ENCODE measurements at regions not wholly inside any gene's neighbourhood (a gene's known extent, or its start where the extent isn't known, plus 50 kb on each side); places are given as distances from the start of the nearest gene placed in this dataset.

DNA sequence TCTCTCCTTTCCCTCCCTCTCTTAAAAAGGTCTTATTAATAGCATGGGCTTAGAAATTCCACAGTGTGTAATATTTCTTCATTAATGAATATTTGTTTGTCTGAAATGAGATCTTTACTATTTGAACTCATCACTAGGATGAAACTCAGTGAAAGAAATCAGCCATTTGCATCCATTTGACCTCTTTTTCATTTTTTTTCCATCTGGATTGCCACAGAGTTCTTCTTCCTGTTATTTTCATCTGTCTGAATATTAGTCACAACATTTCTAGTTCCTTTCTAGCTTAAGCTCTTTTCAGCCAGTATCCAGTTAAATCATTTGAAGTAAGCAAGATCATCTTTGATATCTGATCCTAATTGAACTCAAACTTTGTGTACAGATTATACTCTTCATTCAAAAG is 69.2 kb upstream of the PLS3 start:
- DNase-seq (ENCODE audit: low read depth) = no peak

DNA sequence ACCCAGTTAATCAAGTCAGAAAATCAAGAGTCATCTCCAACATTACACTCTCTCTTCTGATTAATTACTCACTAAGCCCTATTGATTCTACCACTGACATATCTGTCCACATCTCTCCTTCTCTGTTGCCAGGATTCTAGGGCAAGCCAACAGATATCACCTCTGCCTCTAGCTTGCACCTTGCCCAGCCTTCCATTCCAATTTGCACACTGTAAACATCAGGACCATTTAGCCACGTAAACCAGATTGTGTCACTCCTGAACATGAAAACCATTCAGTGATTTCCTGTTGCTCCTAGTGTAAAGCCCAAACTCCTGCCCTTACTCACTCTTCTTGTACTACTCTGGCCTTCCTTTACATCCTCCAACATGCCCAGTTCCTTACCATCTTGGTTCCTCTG is 68.0 kb upstream of the PLS3 start:
- no peak for DNase-seq (ENCODE audit: low read depth)

DNA sequence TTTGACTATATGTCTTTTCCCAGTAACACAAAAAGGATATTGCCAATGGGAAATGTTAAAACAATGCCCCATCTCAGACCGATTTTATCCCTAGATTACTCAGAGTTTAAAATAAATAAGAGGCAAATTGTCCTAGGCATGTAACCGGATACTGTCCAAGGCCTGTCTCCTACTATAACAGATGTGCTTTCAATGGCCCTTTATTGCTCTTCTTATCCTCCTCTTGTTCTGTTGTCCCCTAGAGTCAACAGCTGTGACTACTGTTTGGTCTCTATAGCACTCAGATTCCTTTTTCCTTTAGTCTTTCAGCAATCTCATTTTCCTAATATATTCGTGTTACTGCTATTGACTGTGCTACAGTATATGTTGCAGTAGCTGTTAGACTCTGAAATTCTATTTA is 66.8 kb upstream of the PLS3 start:
- DNase-seq (ENCODE audit: low read depth) = no peak

DNA sequence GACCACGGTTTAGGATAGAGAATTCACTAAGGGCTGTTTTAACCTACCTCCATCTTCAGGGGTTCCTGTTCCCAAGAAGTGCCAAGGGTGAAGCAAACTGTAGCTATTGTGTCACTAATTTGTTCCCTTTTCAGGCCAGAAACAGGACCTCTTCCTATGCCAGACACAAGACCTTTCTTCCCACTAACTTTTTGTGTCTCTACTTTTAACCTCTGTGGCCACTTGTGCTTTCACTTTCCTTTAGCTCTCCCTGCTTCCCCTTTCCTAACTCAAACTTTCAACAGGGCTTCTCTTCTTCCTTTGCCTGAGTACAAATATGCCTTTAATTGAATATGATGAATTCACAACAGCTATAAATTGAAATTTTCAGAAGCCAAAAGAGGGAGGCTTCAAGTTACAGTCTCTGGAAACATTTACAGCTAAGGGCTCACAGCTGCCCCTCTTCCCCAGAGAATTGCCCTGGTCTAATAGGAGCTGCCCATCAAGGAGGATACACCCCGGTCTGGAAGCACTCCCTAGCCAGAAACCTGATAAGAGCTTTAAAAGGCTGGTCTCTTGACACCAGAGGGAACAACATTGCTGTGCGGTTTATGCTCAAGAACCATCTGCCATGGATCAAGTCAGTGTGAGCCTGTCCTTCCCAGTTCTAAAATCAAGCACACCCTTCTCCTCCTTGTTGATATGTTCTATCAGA is 61.7 kb upstream of the PLS3 start:
- DNase-seq (ENCODE audit: low read depth) = no peak

DNA sequence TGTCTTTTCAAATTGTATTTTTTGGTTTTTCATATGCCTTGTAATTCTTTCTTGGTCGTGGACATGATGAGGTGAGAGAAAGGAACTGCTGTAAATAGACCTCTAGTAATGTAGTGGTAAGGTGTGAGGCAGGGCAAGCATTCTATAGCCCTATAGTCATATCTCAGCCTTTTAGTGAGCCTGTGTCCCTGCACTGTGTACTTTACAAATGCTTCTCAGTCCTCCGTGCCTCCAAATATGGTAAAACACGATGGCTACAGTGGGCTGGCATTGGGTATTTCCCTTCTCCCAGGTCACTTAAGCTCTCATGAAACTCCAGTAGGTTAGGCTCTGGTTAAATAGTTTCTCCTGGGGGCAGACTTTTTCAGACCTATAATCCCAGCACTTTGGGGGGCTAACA is 57.9 kb upstream of the PLS3 start:
- no peak for DNase-seq (ENCODE audit: low read depth)

DNA sequence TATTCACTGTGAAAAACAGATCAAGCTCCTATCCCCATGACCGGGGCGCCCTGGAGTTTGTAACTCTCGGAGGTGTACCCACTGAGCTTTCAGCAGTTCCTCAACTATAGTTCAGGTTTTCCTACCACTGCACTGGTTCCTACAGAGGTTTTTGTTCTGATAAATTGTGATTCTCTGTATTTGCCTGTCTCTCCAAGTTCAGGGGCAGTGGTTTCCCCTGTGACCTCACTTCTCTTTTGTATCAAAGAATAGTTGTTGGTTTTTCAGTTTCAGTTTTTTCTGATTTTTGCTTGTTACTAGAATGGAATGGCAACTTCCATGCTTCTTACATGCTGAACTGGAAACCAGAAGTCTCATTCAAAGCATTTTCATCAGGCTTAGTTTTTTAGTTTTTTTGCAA is 56.8 kb upstream of the PLS3 start:
- DNase-seq (ENCODE audit: low read depth) = no peak

Data from HS-5 (cell line).